OCI-LY7 (cell line): ENCODE measurements at regions not wholly inside any gene's neighbourhood (a gene's known extent, or its start where the extent isn't known, plus 50 kb on each side); places are given as distances from the start of the nearest gene placed in this dataset.

Experiments used
- EZH2phosphoT487 ChIP-seq: fragments of 200-600 bp; sonication (generic); IDR thresholded peaks from 2 replicates; pipeline ENCODE4 v1.6.1; 2018; ENCODE audit warnings: low read depth, borderline replicate concordance, mild to moderate bottlenecking, mixed run types, antibody characterized with exemption, low read length, moderate library complexity, mixed read lengths
- TF ChIP-seq, protein P1 (sequence below): fragments of 200-600 bp; sonication (generic); conservative IDR thresholded peaks from 2 replicates; pipeline ENCODE4 v1.5.1; 2014; ENCODE audit warnings: mild to moderate bottlenecking, antibody characterized with exemption, low read length, moderate library complexity, mixed read lengths

- TF ChIP-seq, protein P1, sequence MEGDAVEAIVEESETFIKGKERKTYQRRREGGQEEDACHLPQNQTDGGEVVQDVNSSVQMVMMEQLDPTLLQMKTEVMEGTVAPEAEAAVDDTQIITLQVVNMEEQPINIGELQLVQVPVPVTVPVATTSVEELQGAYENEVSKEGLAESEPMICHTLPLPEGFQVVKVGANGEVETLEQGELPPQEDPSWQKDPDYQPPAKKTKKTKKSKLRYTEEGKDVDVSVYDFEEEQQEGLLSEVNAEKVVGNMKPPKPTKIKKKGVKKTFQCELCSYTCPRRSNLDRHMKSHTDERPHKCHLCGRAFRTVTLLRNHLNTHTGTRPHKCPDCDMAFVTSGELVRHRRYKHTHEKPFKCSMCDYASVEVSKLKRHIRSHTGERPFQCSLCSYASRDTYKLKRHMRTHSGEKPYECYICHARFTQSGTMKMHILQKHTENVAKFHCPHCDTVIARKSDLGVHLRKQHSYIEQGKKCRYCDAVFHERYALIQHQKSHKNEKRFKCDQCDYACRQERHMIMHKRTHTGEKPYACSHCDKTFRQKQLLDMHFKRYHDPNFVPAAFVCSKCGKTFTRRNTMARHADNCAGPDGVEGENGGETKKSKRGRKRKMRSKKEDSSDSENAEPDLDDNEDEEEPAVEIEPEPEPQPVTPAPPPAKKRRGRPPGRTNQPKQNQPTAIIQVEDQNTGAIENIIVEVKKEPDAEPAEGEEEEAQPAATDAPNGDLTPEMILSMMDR = 0 out of 2 replicates have a peak, but pooled peaks have one; percentile 8
- no peak for TF ChIP-seq EZH2phosphoT487
Observed at GRCh38 chr2:103734911-103735310, 973.1 kb downstream of the TMEM182 start.
